OCI-LY3 (cell line): ENCODE measurements at regions not wholly inside any gene's neighbourhood (a gene's known extent, or its start where the extent isn't known, plus 50 kb on each side); places are given as distances from the start of the nearest gene placed in this dataset.

Experiments used
- H2AFZ ChIP-seq: fragments of 200-600, 300-600 bp; shearing (Covaris generic); 2 replicates; pipeline ENCODE4 v1.6.0; 2014; ENCODE audit warnings: antibody characterized with exemption, low read depth, low read length
- H3K27ac ChIP-seq: fragments of 200-600, 300-600 bp; sonication (generic); 2 replicates; pipeline ENCODE4 v1.5.1; 2014; ENCODE audit warnings: mild to moderate bottlenecking, low read length, moderate library complexity, mixed read lengths
- H3K27me3 ChIP-seq: fragments of 200-600, 300-600 bp; sonication (generic); 2 replicates; pipeline ENCODE4 v1.6.1; 2014; ENCODE audit warnings: low read depth, low read length, mixed read lengths
- H3K36me3 ChIP-seq: fragments of 200-600, 300-600 bp; sonication (generic); replicated peaks from 2 replicates; pipeline ENCODE3; 2014; ENCODE audit warnings: low read depth, low read length, mixed read lengths
- H3K4me1 ChIP-seq: fragments of 300-600, 200-600 bp; sonication (generic); 2 replicates; pipeline ENCODE4 v1.6.1; 2014; ENCODE audit warnings: low read length, mixed read lengths
- H3K4me2 ChIP-seq: fragments of 200-600, 300-600 bp; sonication (generic); 2 replicates; pipeline ENCODE4 v1.6.1; 2014; ENCODE audit warnings: low read length, mixed read lengths
- H3K4me3 ChIP-seq: fragments of 300-600, 200-600 bp; sonication (generic); 2 replicates; pipeline ENCODE4 v1.5.1; 2014; ENCODE audit warnings: antibody characterized with exemption, mild to moderate bottlenecking, low read length, moderate library complexity
- H3K79me2 ChIP-seq: fragments of 300-600, 200-600 bp; shearing (Covaris generic); 2 replicates; pipeline ENCODE4 v1.6.1; 2014; ENCODE audit warnings: mild to moderate bottlenecking, low read length, mixed read lengths
- H3K9ac ChIP-seq: fragments of 300-600, 200-600 bp; shearing (Covaris generic); 2 replicates; pipeline ENCODE4 v1.6.0; 2014; ENCODE audit warnings: mild to moderate bottlenecking, low read length, moderate library complexity
- H3K9me3 ChIP-seq: fragments of 200-600, 300-600 bp; shearing (Covaris generic); 2 replicates; pipeline ENCODE4 v1.6.1; 2014; ENCODE audit warnings: low read length, mixed read lengths; ENCODE audit not compliant: insufficient read depth
- H4K20me1 ChIP-seq: fragments of 200-600, 300-600 bp; sonication (generic); 2 replicates; pipeline ENCODE4 v1.6.1; 2016; ENCODE audit warnings: low read length, mixed read lengths; ENCODE audit not compliant: insufficient read depth
- CTCF ChIP-seq: fragments of 200-600, 300-600 bp; sonication (generic); IDR thresholded peaks from 2 replicates; pipeline ENCODE4 v1.5.1; 2014; ENCODE audit warnings: antibody characterized with exemption, low read length, low read depth
- EZH2phosphoT487 ChIP-seq: fragments of 200-600 bp; shearing (Covaris generic); IDR thresholded peaks from 2 replicates; pipeline ENCODE4 v1.6.1; 2018; ENCODE audit warnings: antibody characterized with exemption, mixed run types, low read depth

- Histone ChIP-seq H3K36me3 (no peaks in the 10 kb centered on the region), H3K4me2 (no peak overlapping the region), H3K27ac (no peak overlapping the region), H3K79me2 (no peaks in the 10 kb centered on the region), H3K9ac (no peak overlapping the region), H3K4me3 (no peak overlapping the region), H3K27me3 (no peaks in the 10 kb centered on the region), H4K20me1 (no peaks in the 10 kb centered on the region), H3K9me3 (no peaks in the 10 kb centered on the region), H3K4me1 (no peaks in the 10 kb centered on the region), H2AFZ (no peak overlapping the region)
- TF ChIP-seq CTCF: no peak
These were observed 98.1 kb upstream of the CDYL2 start for GRCh38 chr16:80902306-80903110.

DNA sequence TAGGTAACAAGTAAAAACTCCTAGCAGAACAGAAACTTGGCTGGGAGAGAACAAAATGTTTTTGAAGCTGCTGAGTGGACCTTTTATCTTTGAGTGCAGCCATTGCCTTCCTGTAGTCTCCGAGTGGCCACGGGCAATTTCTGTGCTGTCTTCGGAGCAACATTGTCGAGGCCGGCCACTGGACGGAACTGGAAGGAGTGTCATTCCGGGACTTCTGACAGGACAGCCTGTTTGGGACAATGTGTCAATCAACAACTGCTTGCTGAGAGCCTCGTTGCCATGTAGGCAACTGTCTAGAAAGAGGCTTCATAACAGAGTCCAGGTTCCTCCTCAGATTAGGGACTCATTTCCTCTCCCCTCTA lies 96.2 kb upstream of the CDYL2 start:
- no peaks in the 10 kb centered on the region for H4K20me1 ChIP-seq
- no peaks in the 10 kb centered on the region for H3K79me2 ChIP-seq
- no peak overlapping the region for H3K9ac ChIP-seq
- no peak overlapping the region for H3K4me2 ChIP-seq
- TF ChIP-seq CTCF (no peak), EZH2phosphoT487 (no peak)
- no peaks in the 10 kb centered on the region for H3K36me3 ChIP-seq
- H3K27ac ChIP-seq: no peak overlapping the region
- H3K4me3 ChIP-seq: no peak overlapping the region
- no peak overlapping the region for H2AFZ ChIP-seq
- no peaks in the 10 kb centered on the region for H3K9me3 ChIP-seq
- no peaks in the 10 kb centered on the region for H3K4me1 ChIP-seq
- H3K27me3 ChIP-seq: no peaks in the 10 kb centered on the region

GRCh38 chr16:80899809-80900592 lies 95.6 kb upstream of the CDYL2 start:
- H3K9me3 ChIP-seq: no peaks in the 10 kb centered on the region
- H3K4me2 ChIP-seq: no peak overlapping the region
- no peaks in the 10 kb centered on the region for H3K27me3 ChIP-seq
- H3K4me1 ChIP-seq: no peaks in the 10 kb centered on the region
- H3K27ac ChIP-seq: no peak overlapping the region
- no peak overlapping the region for H3K9ac ChIP-seq
- no peaks in the 10 kb centered on the region for H3K36me3 ChIP-seq
- TF ChIP-seq EZH2phosphoT487: no peak
- TF ChIP-seq CTCF: no peak
- no peaks in the 10 kb centered on the region for H4K20me1 ChIP-seq
- no peak overlapping the region for H3K4me3 ChIP-seq
- no peak overlapping the region for H2AFZ ChIP-seq
- no peaks in the 10 kb centered on the region for H3K79me2 ChIP-seq

- H3K9me3 ChIP-seq: no peaks in the 10 kb centered on the region
- H3K79me2 ChIP-seq: no peaks in the 10 kb centered on the region
- no peaks in the 10 kb centered on the region for H3K36me3 ChIP-seq
- H4K20me1 ChIP-seq: no peaks in the 10 kb centered on the region
- H3K9ac ChIP-seq: no peak overlapping the region
- no peak overlapping the region for H3K27ac ChIP-seq
- H3K4me2 ChIP-seq: no peak overlapping the region
- TF ChIP-seq EZH2phosphoT487: no peak
- no peak for TF ChIP-seq CTCF
- no peak overlapping the region for H2AFZ ChIP-seq
- no peaks in the 10 kb centered on the region for H3K4me1 ChIP-seq
- H3K27me3 ChIP-seq: no peaks in the 10 kb centered on the region
- no peak overlapping the region for H3K4me3 ChIP-seq
These were observed 92.4 kb upstream of the CDYL2 start for GRCh38 chr16:80896776-80897175.
